ENCODE measurements at regions not wholly inside any gene's neighbourhood (a gene's known extent, or its start where the extent isn't known, plus 50 kb on each side); places are given as distances from the start of the nearest gene placed in this dataset.

DNA sequence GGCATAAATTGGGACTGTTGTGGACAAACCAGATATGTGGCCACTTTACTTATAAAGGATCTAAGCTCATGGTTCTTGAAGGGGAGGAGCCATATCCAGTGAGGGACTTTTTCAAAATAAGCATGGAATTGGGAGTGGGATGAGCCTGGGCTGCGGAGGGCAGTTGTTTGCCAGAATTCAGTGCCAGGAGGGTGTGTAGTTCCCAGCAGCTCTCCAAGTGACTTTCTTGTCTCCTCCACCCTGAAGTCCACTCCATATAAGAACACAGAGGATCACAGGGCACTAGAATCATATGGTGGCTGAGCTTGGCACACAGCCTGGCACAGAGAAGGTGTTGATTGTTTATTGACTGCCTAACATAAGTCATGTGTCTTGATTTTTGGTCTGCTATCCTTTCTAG lies 121.1 kb downstream of the CAVIN4 start:
- DNase-seq = no peak
- Histone ChIP-seq H3K36me3 (ENCODE audit: control insufficient read depth, insufficient read depth, low read length) (no peaks in the 10 kb centered on the region), H3K9me3 (ENCODE audit: control insufficient read depth, low read length) (no peaks in the 10 kb centered on the region), H3K27me3 (replicated peaks; ENCODE audit: control insufficient read depth, insufficient read depth, low read length, poor library complexity, severe bottlenecking) (no peaks in the 10 kb centered on the region), H3K4me3 (ENCODE audit: insufficient read depth, low read depth, low read length, poor library complexity, severe bottlenecking) (no peak overlapping the region), H3K4me1 (ENCODE audit: control insufficient read depth, insufficient read depth, low read length, poor library complexity, severe bottlenecking) (no peaks in the 10 kb centered on the region), H3K27ac (ENCODE audit: insufficient read depth, low read length, poor library complexity, severe bottlenecking) (no peak overlapping the region)

DNA sequence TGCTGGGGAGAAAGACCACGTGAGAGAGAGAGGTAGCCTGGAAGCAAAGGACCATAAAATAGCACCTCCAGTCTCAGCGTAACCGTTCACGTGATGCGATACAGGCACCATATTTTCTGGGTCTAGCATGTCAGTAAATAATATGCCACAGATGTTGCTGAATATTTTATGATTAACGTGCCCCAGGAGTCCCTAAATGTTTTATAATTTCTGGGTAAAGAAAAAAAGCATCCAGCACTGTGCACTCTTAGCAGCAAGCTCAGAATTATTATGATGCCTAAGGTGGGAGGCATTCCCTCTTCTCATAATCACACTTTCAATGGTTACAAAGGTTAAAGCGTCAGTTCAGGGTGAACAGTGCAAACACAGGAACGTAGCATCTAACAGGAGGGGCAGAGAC lies 121.8 kb downstream of the CAVIN4 start:
- no peak overlapping the region for H3K27ac ChIP-seq (ENCODE audit: insufficient read depth, low read length, poor library complexity, severe bottlenecking)
- no peak for DNase-seq

GRCh38 chr9:100700689-100701318 lies 122.9 kb downstream of the CAVIN4 start:
- Histone ChIP-seq H3K36me3 (ENCODE audit: control insufficient read depth, insufficient read depth, low read length) (no peaks in the 10 kb centered on the region), H3K4me1 (ENCODE audit: control insufficient read depth, insufficient read depth, low read length, poor library complexity, severe bottlenecking) (no peaks in the 10 kb centered on the region), H3K9me3 (ENCODE audit: control insufficient read depth, low read length) (no peaks in the 10 kb centered on the region), H3K27ac (ENCODE audit: insufficient read depth, low read length, poor library complexity, severe bottlenecking) (no peak overlapping the region), H3K27me3 (replicated peaks; ENCODE audit: control insufficient read depth, insufficient read depth, low read length, poor library complexity, severe bottlenecking) (no peaks in the 10 kb centered on the region), H3K4me3 (ENCODE audit: insufficient read depth, low read depth, low read length, poor library complexity, severe bottlenecking) (no peak overlapping the region)
- DNase-seq = no peak

More for the DNA sequence above, 121.8 kb downstream of the CAVIN4 start:
- Histone ChIP-seq H3K27me3 (replicated peaks; ENCODE audit: control insufficient read depth, insufficient read depth, low read length, poor library complexity, severe bottlenecking) (no peaks in the 10 kb centered on the region), H3K4me1 (ENCODE audit: control insufficient read depth, insufficient read depth, low read length, poor library complexity, severe bottlenecking) (no peaks in the 10 kb centered on the region), H3K9me3 (ENCODE audit: control insufficient read depth, low read length) (no peaks in the 10 kb centered on the region), H3K4me3 (ENCODE audit: insufficient read depth, low read depth, low read length, poor library complexity, severe bottlenecking) (no peak overlapping the region), H3K36me3 (ENCODE audit: control insufficient read depth, insufficient read depth, low read length) (no peaks in the 10 kb centered on the region)

DNA sequence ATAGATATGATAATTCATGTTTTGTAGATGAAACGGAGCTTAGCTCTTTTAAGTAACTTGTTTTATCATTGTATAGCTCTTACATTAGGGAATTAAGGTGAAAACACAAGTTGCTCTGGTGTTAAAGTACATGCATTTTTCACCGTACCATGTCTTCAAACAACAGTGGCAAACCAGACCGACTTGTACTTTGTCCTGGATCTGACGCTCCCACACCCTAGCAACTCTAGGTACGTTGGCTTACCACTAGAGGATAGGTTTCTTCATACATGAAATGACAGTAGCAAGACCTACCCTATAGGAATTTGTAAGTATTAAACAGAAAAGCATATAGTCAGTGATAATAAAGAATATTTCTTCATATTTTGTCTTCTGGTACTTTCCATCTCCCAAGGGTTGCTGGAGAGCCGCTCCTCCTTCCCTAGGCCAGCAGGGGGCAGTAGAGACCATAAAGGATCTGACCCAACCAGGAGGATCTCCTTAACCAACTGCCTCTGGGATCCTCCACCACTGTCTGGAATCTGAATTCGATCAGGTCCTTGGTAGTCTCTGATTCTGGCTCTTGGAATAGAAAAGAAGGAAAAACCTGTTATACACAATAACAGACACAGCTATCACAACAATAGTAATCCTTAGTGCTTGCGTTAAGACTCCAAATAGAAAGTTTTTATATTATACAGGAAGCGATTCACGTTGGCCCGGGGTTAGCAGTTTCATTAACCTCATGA lies 136.7 kb downstream of the CAVIN4 start:
- Histone ChIP-seq H3K27ac (ENCODE audit: insufficient read depth, low read length, poor library complexity, severe bottlenecking) (no peak overlapping the region), H3K9me3 (ENCODE audit: control insufficient read depth, low read length) (no peaks in the 10 kb centered on the region), H3K4me3 (ENCODE audit: insufficient read depth, low read depth, low read length, poor library complexity, severe bottlenecking) (no peak overlapping the region), H3K36me3 (ENCODE audit: control insufficient read depth, insufficient read depth, low read length) (no peaks in the 10 kb centered on the region), H3K27me3 (replicated peaks; ENCODE audit: control insufficient read depth, insufficient read depth, low read length, poor library complexity, severe bottlenecking) (no peaks in the 10 kb centered on the region), H3K4me1 (ENCODE audit: control insufficient read depth, insufficient read depth, low read length, poor library complexity, severe bottlenecking) (no peaks in the 10 kb centered on the region)
- DNase-seq = peak in 1 of 3 donors; percentile 7

DNA sequence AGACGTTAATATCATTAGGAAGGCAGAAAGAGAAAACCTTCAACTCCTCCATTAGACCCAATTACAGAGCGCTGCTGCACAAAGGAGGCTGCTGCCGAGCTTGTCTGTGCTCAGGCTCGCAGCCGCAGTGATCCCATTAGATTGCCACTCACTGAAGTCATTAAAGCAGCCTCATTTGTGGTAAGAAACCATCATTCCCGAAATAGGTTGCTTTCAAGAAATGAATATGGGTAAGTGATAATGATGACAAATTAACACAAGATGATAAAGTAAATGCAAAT lies 137.2 kb downstream of the CAVIN4 start:
- no peaks in the 10 kb centered on the region for H3K27me3 ChIP-seq (replicated peaks; ENCODE audit: control insufficient read depth, insufficient read depth, low read length, poor library complexity, severe bottlenecking)
- H3K4me3 ChIP-seq (ENCODE audit: insufficient read depth, low read depth, low read length, poor library complexity, severe bottlenecking) = no peak overlapping the region
- no peaks in the 10 kb centered on the region for H3K4me1 ChIP-seq (ENCODE audit: control insufficient read depth, insufficient read depth, low read length, poor library complexity, severe bottlenecking)
- H3K27ac ChIP-seq (ENCODE audit: insufficient read depth, low read length, poor library complexity, severe bottlenecking) = no peak overlapping the region
- no peaks in the 10 kb centered on the region for H3K36me3 ChIP-seq (ENCODE audit: control insufficient read depth, insufficient read depth, low read length)
- H3K9me3 ChIP-seq (ENCODE audit: control insufficient read depth, low read length) = no peaks in the 10 kb centered on the region
- no peak for DNase-seq

DNA sequence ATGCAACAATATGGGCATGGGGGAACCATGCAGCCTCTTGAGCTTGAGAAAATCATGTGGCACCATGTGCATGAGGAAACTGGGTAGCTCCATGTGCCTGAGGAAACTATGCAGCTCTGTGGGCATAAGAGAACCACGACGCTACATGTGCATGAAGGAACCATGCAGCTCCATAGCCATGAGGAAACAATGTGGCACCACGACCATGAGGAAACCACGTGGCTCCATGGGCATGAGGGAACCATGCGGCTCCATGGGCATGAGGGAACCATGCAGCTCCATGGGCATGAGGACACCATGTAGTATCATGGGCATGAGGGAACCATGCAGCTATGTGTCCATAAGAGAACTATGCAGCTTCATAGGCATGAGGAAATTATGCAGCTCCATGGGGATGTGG lies 140.8 kb downstream of the CAVIN4 start:
- Histone ChIP-seq H3K4me3 (ENCODE audit: insufficient read depth, low read depth, low read length, poor library complexity, severe bottlenecking) (no peak overlapping the region), H3K27ac (ENCODE audit: insufficient read depth, low read length, poor library complexity, severe bottlenecking) (no peak overlapping the region), H3K4me1 (ENCODE audit: control insufficient read depth, insufficient read depth, low read length, poor library complexity, severe bottlenecking) (no peaks in the 10 kb centered on the region), H3K9me3 (ENCODE audit: control insufficient read depth, low read length) (no peaks in the 10 kb centered on the region), H3K27me3 (replicated peaks; ENCODE audit: control insufficient read depth, insufficient read depth, low read length, poor library complexity, severe bottlenecking) (no peaks in the 10 kb centered on the region), H3K36me3 (ENCODE audit: control insufficient read depth, insufficient read depth, low read length) (no peaks in the 10 kb centered on the region)
- DNase-seq = no peak

- H3K4me1 ChIP-seq (ENCODE audit: control insufficient read depth, insufficient read depth, low read length, poor library complexity, severe bottlenecking) = no peaks in the 10 kb centered on the region
- no peak overlapping the region for H3K4me3 ChIP-seq (ENCODE audit: insufficient read depth, low read depth, low read length, poor library complexity, severe bottlenecking)
- no peaks in the 10 kb centered on the region for H3K27me3 ChIP-seq (replicated peaks; ENCODE audit: control insufficient read depth, insufficient read depth, low read length, poor library complexity, severe bottlenecking)
- H3K27ac ChIP-seq (ENCODE audit: insufficient read depth, low read length, poor library complexity, severe bottlenecking) = no peak overlapping the region
- H3K36me3 ChIP-seq (ENCODE audit: control insufficient read depth, insufficient read depth, low read length) = no peaks in the 10 kb centered on the region
- no peaks in the 10 kb centered on the region for H3K9me3 ChIP-seq (ENCODE audit: control insufficient read depth, low read length)
- DNase-seq = no peak
Measured at GRCh38 chr9:100720922-100721321, 143.0 kb downstream of the CAVIN4 start.

- H3K4me3 ChIP-seq (ENCODE audit: insufficient read depth, low read depth, low read length, poor library complexity, severe bottlenecking) = no peak overlapping the region
- H3K27ac ChIP-seq (ENCODE audit: insufficient read depth, low read length, poor library complexity, severe bottlenecking) = no peak overlapping the region
- H3K27me3 ChIP-seq (replicated peaks; ENCODE audit: control insufficient read depth, insufficient read depth, low read length, poor library complexity, severe bottlenecking) = no peaks in the 10 kb centered on the region
- H3K36me3 ChIP-seq (ENCODE audit: control insufficient read depth, insufficient read depth, low read length) = no peaks in the 10 kb centered on the region
- no peaks in the 10 kb centered on the region for H3K4me1 ChIP-seq (ENCODE audit: control insufficient read depth, insufficient read depth, low read length, poor library complexity, severe bottlenecking)
- H3K9me3 ChIP-seq (ENCODE audit: control insufficient read depth, low read length) = no peaks in the 10 kb centered on the region
- no peak for DNase-seq
Measured at GRCh38 chr9:100724886-100725285, 147.0 kb downstream of the CAVIN4 start.

- no peak for DNase-seq
- H3K4me1 ChIP-seq (ENCODE audit: control insufficient read depth, insufficient read depth, low read length, poor library complexity, severe bottlenecking) = no peaks in the 10 kb centered on the region
- H3K9me3 ChIP-seq (ENCODE audit: control insufficient read depth, low read length) = no peaks in the 10 kb centered on the region
- no peak overlapping the region for H3K4me3 ChIP-seq (ENCODE audit: insufficient read depth, low read depth, low read length, poor library complexity, severe bottlenecking)
- no peaks in the 10 kb centered on the region for H3K36me3 ChIP-seq (ENCODE audit: control insufficient read depth, insufficient read depth, low read length)
- no peak overlapping the region for H3K27ac ChIP-seq (ENCODE audit: insufficient read depth, low read length, poor library complexity, severe bottlenecking)
- no peaks in the 10 kb centered on the region for H3K27me3 ChIP-seq (replicated peaks; ENCODE audit: control insufficient read depth, insufficient read depth, low read length, poor library complexity, severe bottlenecking)
Measured at GRCh38 chr9:100725371-100725770, 147.5 kb downstream of the CAVIN4 start.

GRCh38 chr9:100729336-100729895 lies 151.5 kb downstream of the CAVIN4 start:
- Histone ChIP-seq H3K36me3 (ENCODE audit: control insufficient read depth, insufficient read depth, low read length) (no peaks in the 10 kb centered on the region), H3K27ac (ENCODE audit: insufficient read depth, low read length, poor library complexity, severe bottlenecking) (no peak overlapping the region), H3K4me3 (ENCODE audit: insufficient read depth, low read depth, low read length, poor library complexity, severe bottlenecking) (no peak overlapping the region), H3K27me3 (replicated peaks; ENCODE audit: control insufficient read depth, insufficient read depth, low read length, poor library complexity, severe bottlenecking) (no peaks in the 10 kb centered on the region), H3K9me3 (ENCODE audit: control insufficient read depth, low read length) (no peaks in the 10 kb centered on the region), H3K4me1 (ENCODE audit: control insufficient read depth, insufficient read depth, low read length, poor library complexity, severe bottlenecking) (no peaks in the 10 kb centered on the region)
- DNase-seq = no peak
